Left ventricle myocardium inferior (tissue), 1 donor: ENCODE measurements at regions not wholly inside any gene's neighbourhood (a gene's known extent, or its start where the extent isn't known, plus 50 kb on each side); places are given as distances from the start of the nearest gene placed in this dataset.

Experiments
- DNase-seq: peaks from one replicate; pipeline ENCODE4 v3.0.0-alpha.2; 2020
- H3K27ac ChIP-seq: fragments of 200-600 bp; replicated peaks from 2 replicates; pipeline ENCODE4 v1.8.0; 2021
- H3K27me3 ChIP-seq: fragments of 200-600 bp; 2 replicates; pipeline ENCODE4 v1.8.0; 2021; ENCODE audit warnings: low read depth
- H3K36me3 ChIP-seq: fragments of 200-600 bp; 2 replicates; pipeline ENCODE4 v1.8.0; 2021
- H3K4me1 ChIP-seq: fragments of 200-600 bp; 2 replicates; pipeline ENCODE4 v1.8.0; 2021
- H3K4me3 ChIP-seq: fragments of 200-600 bp; 2 replicates; pipeline ENCODE4 v1.8.0; 2021; ENCODE audit warnings: mild to moderate bottlenecking, moderate library complexity
- H3K9me3 ChIP-seq: fragments of 200-600 bp; replicated peaks from 2 replicates; pipeline ENCODE4 v1.8.0; 2021
- intact Hi-C: fragments of 100-400 bp; cut with micrococcal nuclease; formaldehyde crosslinking; loops from one replicate; pipeline ENCODE4 v1.11.0; 2022
- TF ChIP-seq, protein P1 (sequence below): fragments of 200-600 bp; IDR thresholded peaks from 2 replicates; pipeline ENCODE4 v1.8.0; 2021; ENCODE audit warnings: antibody characterized with exemption, mild to moderate bottlenecking, borderline replicate concordance
- donor health status: DM: no; HTN: yes; CAD: no; lungs with severe emphysema.

DNA sequence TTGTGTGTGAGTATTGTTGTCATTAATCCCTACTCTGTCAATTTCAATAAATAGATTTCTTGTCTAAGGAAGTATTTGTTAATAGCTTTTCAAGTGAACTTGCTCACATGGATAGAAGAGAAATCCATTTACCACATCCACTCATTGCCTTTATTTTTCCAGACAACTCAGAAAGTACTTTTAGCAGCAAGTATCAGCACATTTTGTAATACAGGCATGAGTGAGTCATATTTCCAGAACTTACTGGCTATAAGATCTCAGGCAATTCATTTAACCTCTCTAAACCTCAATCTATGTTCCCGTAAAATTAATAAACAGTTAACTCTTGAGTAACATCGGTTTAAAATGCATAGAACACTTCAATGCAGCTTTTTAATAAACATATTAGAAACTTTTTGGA lies 317.9 kb upstream of the PCDH7 start:
- Histone ChIP-seq H3K4me1 (no peaks in the 10 kb centered on the region), H3K27me3 (no peaks in the 10 kb centered on the region), H3K27ac (no peak overlapping the region), H3K4me3 (no peak overlapping the region), H3K36me3 (no peaks in the 10 kb centered on the region), H3K9me3 (peaks cover 25% of the 10 kb centered on the region)
- TF ChIP-seq, protein P1, sequence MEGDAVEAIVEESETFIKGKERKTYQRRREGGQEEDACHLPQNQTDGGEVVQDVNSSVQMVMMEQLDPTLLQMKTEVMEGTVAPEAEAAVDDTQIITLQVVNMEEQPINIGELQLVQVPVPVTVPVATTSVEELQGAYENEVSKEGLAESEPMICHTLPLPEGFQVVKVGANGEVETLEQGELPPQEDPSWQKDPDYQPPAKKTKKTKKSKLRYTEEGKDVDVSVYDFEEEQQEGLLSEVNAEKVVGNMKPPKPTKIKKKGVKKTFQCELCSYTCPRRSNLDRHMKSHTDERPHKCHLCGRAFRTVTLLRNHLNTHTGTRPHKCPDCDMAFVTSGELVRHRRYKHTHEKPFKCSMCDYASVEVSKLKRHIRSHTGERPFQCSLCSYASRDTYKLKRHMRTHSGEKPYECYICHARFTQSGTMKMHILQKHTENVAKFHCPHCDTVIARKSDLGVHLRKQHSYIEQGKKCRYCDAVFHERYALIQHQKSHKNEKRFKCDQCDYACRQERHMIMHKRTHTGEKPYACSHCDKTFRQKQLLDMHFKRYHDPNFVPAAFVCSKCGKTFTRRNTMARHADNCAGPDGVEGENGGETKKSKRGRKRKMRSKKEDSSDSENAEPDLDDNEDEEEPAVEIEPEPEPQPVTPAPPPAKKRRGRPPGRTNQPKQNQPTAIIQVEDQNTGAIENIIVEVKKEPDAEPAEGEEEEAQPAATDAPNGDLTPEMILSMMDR = no peak
- intact Hi-C loops = no loop called here
- no peak for DNase-seq

- Histone ChIP-seq H3K36me3 (no peaks in the 10 kb centered on the region), H3K27ac (no peak overlapping the region), H3K9me3 (peaks cover 69% of the 10 kb centered on the region), H3K4me3 (no peak overlapping the region), H3K27me3 (no peaks in the 10 kb centered on the region), H3K4me1 (no peaks in the 10 kb centered on the region)
- DNase-seq = no peak
- intact Hi-C loops = no loop called here
- TF ChIP-seq, protein P1 = no peak
Measured at GRCh38 chr4:30413915-30414314, 306.3 kb upstream of the PCDH7 start.

DNA sequence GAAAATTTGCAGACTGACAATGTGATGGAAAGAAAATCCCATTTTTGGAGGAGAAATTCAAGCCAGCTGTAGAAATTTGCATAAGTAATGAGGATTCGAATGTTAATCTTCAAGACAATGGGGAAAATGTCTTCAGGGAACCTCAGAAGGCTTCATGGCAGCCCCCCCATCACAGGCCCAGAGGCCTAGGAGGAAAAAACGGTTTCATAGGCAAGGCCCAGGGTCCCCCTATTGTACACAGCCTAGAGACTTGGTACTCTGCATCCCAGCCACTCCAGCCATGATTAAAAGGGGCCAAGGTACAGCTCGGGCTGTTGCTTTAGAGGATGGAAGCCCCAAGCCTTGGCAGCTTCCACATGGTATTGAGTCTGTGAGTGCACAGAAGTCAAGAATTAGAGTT lies 303.6 kb upstream of the PCDH7 start:
- TF ChIP-seq, protein P1 = no peak
- Histone ChIP-seq H3K27me3 (no peaks in the 10 kb centered on the region), H3K27ac (no peak overlapping the region), H3K4me3 (no peak overlapping the region), H3K36me3 (no peaks in the 10 kb centered on the region), H3K9me3 (peaks cover 71% of the 10 kb centered on the region), H3K4me1 (no peaks in the 10 kb centered on the region)
- no peak for DNase-seq
- intact Hi-C loops = no loop called here

GRCh38 chr4:30427932-30428331 lies 292.2 kb upstream of the PCDH7 start:
- H3K27ac ChIP-seq = no peak overlapping the region
- no peaks in the 10 kb centered on the region for H3K4me1 ChIP-seq
- no peak overlapping the region for H3K4me3 ChIP-seq
- H3K36me3 ChIP-seq = no peaks in the 10 kb centered on the region
- TF ChIP-seq, protein P1 = no peak
- no peaks in the 10 kb centered on the region for H3K27me3 ChIP-seq
- intact Hi-C loops = no loop called here
- H3K9me3 ChIP-seq = peaks cover 46% of the 10 kb centered on the region
- no peak for DNase-seq

GRCh38 chr4:30429813-30430761 lies 290.1 kb upstream of the PCDH7 start:
- Histone ChIP-seq H3K4me1 (no peaks in the 10 kb centered on the region), H3K27me3 (no peaks in the 10 kb centered on the region), H3K36me3 (no peaks in the 10 kb centered on the region), H3K27ac (no peak overlapping the region), H3K9me3 (peaks cover 25% of the 10 kb centered on the region), H3K4me3 (no peak overlapping the region)
- TF ChIP-seq, protein P1 = no peak
- no peak for DNase-seq
- intact Hi-C loops = no loop called here
